H1 (cell line): ENCODE measurements at regions not wholly inside any gene's neighbourhood (a gene's known extent, or its start where the extent isn't known, plus 50 kb on each side); places are given as distances from the start of the nearest gene placed in this dataset.

Source experiments
- BCL11A ChIP-seq, 2 experiments: IDR thresholded peaks; one replicate each; pipeline ENCODE4 v1.6.1; 2011; ENCODE audit warnings: low read depth in 2 of 2, low read length in 2 of 2, mild to moderate bottlenecking in 2 of 2
- POLR2AphosphoS5 ChIP-seq: IDR thresholded peaks from 2 replicates; pipeline ENCODE4 v1.6.1; 2011; ENCODE audit warnings: low read depth, low read length
- SIN3A ChIP-seq, 2 experiments: IDR thresholded peaks in 1 of 2; conservative IDR thresholded peaks in 1 of 2; 2 replicates each; pipeline ENCODE4 v1.6.1; 2011 to 2012; ENCODE audit warnings: low read length in 2 of 2, improper control_type of control experiment in 1 of 2, low read depth in 1 of 2, mild to moderate bottlenecking in 1 of 2
- TF ChIP-seq, protein P1 (sequence below): fragments of 300-600 bp; sonication (generic); IDR thresholded peaks from 2 replicates; pipeline ENCODE4 v1.7.1; 2012; ENCODE audit warnings: low read length, moderate library complexity, mild to moderate bottlenecking, inconsistent platforms; ENCODE audit not compliant: insufficient replicate concordance

DNA sequence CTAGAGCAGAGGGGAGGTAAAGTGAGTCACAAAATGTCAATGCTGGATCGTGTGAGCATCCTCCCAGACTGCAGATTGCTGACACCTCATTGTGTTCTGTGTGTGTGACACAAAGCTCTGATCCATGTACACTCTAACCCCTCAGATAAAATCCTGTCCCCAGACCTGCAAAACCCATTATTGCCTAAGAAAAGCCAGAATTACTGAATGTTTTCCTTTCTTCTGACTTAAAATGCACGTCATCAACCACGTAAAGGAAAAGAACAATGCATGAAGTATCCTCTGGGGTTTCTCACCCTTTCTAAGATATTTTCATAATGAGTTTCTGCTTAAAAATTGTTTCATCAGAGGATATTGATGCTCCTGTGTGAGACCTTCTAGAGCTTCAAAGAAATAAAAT, 218.0 kb upstream of the PREP start (continued):
- TF ChIP-seq, protein P1, sequence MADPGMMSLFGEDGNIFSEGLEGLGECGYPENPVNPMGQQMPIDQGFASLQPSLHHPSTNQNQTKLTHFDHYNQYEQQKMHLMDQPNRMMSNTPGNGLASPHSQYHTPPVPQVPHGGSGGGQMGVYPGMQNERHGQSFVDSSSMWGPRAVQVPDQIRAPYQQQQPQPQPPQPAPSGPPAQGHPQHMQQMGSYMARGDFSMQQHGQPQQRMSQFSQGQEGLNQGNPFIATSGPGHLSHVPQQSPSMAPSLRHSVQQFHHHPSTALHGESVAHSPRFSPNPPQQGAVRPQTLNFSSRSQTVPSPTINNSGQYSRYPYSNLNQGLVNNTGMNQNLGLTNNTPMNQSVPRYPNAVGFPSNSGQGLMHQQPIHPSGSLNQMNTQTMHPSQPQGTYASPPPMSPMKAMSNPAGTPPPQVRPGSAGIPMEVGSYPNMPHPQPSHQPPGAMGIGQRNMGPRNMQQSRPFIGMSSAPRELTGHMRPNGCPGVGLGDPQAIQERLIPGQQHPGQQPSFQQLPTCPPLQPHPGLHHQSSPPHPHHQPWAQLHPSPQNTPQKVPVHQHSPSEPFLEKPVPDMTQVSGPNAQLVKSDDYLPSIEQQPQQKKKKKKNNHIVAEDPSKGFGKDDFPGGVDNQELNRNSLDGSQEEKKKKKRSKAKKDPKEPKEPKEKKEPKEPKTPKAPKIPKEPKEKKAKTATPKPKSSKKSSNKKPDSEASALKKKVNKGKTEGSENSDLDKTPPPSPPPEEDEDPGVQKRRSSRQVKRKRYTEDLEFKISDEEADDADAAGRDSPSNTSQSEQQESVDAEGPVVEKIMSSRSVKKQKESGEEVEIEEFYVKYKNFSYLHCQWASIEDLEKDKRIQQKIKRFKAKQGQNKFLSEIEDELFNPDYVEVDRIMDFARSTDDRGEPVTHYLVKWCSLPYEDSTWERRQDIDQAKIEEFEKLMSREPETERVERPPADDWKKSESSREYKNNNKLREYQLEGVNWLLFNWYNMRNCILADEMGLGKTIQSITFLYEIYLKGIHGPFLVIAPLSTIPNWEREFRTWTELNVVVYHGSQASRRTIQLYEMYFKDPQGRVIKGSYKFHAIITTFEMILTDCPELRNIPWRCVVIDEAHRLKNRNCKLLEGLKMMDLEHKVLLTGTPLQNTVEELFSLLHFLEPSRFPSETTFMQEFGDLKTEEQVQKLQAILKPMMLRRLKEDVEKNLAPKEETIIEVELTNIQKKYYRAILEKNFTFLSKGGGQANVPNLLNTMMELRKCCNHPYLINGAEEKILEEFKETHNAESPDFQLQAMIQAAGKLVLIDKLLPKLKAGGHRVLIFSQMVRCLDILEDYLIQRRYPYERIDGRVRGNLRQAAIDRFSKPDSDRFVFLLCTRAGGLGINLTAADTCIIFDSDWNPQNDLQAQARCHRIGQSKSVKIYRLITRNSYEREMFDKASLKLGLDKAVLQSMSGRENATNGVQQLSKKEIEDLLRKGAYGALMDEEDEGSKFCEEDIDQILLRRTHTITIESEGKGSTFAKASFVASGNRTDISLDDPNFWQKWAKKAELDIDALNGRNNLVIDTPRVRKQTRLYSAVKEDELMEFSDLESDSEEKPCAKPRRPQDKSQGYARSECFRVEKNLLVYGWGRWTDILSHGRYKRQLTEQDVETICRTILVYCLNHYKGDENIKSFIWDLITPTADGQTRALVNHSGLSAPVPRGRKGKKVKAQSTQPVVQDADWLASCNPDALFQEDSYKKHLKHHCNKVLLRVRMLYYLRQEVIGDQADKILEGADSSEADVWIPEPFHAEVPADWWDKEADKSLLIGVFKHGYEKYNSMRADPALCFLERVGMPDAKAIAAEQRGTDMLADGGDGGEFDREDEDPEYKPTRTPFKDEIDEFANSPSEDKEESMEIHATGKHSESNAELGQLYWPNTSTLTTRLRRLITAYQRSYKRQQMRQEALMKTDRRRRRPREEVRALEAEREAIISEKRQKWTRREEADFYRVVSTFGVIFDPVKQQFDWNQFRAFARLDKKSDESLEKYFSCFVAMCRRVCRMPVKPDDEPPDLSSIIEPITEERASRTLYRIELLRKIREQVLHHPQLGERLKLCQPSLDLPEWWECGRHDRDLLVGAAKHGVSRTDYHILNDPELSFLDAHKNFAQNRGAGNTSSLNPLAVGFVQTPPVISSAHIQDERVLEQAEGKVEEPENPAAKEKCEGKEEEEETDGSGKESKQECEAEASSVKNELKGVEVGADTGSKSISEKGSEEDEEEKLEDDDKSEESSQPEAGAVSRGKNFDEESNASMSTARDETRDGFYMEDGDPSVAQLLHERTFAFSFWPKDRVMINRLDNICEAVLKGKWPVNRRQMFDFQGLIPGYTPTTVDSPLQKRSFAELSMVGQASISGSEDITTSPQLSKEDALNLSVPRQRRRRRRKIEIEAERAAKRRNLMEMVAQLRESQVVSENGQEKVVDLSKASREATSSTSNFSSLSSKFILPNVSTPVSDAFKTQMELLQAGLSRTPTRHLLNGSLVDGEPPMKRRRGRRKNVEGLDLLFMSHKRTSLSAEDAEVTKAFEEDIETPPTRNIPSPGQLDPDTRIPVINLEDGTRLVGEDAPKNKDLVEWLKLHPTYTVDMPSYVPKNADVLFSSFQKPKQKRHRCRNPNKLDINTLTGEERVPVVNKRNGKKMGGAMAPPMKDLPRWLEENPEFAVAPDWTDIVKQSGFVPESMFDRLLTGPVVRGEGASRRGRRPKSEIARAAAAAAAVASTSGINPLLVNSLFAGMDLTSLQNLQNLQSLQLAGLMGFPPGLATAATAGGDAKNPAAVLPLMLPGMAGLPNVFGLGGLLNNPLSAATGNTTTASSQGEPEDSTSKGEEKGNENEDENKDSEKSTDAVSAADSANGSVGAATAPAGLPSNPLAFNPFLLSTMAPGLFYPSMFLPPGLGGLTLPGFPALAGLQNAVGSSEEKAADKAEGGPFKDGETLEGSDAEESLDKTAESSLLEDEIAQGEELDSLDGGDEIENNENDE: no peak
- TF ChIP-seq SIN3A (conservative IDR thresholded peaks at IDR 0.05 in 1 of 2, IDR thresholded peaks at IDR 0.05 in 1 of 2; ENCODE audit: low read depth in 1 of 2, low read length in 2 of 2): no peak
- TF ChIP-seq BCL11A (IDR thresholded peaks at IDR 0.05; ENCODE audit: low read depth in 2 of 2, low read length in 2 of 2): no peak
- TF ChIP-seq POLR2AphosphoS5: no peak
